22Rv1 (cell line): ENCODE measurements at regions not wholly inside any gene's neighbourhood (a gene's known extent, or its start where the extent isn't known, plus 50 kb on each side); places are given as distances from the start of the nearest gene placed in this dataset.
A peak's percentile ranks its signal among the peaks of the same experiment; 100 is the strongest.

Experiments
- H3K27ac ChIP-seq: fragments of 450-650 bp; 2 replicates; pipeline ENCODE4 v1.5.1; 2017
- ZFX ChIP-seq: fragments of 450-650 bp; IDR thresholded peaks from 2 replicates; pipeline ENCODE4 v1.6.1; 2017; ENCODE audit warnings: antibody characterized with exemption, borderline replicate concordance
- TF ChIP-seq, protein P1 (sequence below): fragments of 450-650 bp; IDR thresholded peaks from 2 replicates; pipeline ENCODE4 v1.5.1; 2017; ENCODE audit warnings: mild to moderate bottlenecking

DNA sequence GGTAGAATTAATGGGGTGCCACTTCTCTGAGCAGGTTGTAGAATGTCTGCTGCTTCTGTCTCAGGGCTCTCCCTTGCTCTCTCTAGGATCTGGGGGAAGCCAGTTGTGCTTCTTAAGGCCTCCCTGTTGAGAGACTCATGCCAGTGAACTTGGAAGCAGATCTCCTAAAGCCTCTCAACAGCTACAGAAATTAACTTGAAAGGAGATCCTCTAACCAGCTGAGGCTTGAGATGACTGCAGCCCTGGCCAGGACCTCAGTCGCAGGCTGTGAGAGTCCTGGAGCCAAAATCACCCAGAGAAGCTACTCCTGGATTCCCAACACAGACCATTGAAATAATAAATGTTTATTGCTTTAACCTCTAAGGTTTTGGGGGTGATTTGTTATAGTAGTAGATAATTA is 180.2 kb upstream of the MARCKS start:
- TF ChIP-seq, protein P1, sequence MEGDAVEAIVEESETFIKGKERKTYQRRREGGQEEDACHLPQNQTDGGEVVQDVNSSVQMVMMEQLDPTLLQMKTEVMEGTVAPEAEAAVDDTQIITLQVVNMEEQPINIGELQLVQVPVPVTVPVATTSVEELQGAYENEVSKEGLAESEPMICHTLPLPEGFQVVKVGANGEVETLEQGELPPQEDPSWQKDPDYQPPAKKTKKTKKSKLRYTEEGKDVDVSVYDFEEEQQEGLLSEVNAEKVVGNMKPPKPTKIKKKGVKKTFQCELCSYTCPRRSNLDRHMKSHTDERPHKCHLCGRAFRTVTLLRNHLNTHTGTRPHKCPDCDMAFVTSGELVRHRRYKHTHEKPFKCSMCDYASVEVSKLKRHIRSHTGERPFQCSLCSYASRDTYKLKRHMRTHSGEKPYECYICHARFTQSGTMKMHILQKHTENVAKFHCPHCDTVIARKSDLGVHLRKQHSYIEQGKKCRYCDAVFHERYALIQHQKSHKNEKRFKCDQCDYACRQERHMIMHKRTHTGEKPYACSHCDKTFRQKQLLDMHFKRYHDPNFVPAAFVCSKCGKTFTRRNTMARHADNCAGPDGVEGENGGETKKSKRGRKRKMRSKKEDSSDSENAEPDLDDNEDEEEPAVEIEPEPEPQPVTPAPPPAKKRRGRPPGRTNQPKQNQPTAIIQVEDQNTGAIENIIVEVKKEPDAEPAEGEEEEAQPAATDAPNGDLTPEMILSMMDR: no peak
- TF ChIP-seq ZFX: no peak
- H3K27ac ChIP-seq: no peak overlapping the region

DNA sequence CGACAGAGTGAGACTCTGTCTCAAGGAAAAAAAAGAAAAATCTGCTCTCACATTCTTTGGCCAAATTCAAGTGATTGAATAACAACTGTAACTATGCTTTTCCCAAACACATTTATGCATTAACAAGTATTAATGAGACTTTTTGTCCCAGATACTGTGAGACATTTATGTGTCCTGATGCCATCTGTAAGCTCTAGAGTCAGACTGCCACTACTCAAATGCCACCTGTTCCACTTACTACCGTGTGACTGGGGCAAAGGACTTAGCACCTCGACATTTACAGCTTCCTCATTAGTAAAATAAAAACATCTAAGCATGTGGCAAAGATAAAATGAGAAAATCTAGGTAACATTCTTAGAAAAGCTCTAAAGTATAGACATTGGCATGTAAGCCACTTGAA is 178.1 kb upstream of the MARCKS start:
- H3K27ac ChIP-seq: peak overlapping the region; percentile 50
- TF ChIP-seq, protein P1: no peak
- TF ChIP-seq ZFX: no peak

DNA sequence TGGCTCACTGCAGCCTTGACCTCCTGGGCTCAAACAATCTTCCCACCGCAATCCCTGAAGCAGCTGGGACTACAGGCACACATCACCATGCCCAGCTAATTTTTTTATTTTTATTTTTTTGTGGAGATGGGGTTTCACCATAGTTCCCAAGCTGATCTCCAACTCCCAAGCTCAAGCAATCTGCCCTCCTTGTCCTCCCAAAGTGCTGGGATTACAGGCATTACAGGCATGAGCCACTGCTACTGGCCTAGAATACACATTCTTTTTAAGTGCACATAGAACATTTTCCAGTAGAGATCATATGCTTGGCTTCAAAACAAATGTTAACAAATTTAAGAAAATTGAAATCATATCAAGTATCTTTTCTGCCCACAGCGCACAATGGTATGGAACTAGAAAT is 176.8 kb upstream of the MARCKS start:
- TF ChIP-seq ZFX: no peak
- TF ChIP-seq, protein P1: no peak
- H3K27ac ChIP-seq: peak overlapping the region; percentile 50

DNA sequence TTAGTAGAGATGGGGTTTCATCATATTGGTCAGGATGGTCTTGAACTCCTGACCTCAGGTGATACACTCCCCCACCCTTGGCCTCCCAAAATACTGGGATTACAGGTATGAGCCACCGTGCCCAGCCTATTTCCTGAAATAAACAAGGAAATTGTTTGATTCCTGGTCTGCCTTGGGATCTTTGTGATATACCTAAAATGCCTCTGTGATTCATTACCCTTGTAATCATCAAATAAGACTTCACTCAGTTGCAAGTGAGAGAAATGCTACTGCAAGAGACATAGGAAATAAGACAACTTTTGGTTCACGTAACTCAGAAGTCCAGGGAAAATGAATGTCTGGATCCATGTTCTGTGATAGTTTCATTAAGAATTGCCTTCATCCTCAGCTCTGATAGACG is 173.2 kb upstream of the MARCKS start:
- TF ChIP-seq, protein P1: no peak
- no peak for TF ChIP-seq ZFX
- H3K27ac ChIP-seq: peak overlapping the region; percentile 76

DNA sequence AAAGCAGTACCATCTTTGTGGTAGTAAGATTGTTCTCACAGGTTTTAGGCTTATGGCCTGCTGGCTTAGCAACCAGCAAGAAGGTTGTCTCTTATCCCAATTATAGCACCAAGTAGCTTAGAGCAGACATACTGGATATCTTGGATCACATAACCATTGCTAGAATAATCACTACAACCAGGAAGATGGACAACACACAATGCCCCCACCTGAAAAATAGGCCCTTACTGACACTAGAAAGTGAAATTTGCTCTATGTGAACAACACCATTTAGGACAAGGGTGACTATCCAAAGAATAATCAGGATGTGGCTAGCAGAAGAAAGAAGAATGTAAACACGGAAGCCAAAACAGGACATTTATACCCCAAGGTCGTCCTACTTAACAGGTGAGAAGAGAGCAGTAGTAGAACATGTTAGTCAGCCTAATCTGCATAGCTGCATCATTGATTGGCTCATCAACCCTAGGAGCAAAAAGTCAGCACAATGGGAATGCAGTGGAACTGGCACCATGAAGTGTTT is 172.7 kb upstream of the MARCKS start:
- H3K27ac ChIP-seq: peak overlapping the region; percentile 76
- no peak for TF ChIP-seq ZFX
- TF ChIP-seq, protein P1: no peak

DNA sequence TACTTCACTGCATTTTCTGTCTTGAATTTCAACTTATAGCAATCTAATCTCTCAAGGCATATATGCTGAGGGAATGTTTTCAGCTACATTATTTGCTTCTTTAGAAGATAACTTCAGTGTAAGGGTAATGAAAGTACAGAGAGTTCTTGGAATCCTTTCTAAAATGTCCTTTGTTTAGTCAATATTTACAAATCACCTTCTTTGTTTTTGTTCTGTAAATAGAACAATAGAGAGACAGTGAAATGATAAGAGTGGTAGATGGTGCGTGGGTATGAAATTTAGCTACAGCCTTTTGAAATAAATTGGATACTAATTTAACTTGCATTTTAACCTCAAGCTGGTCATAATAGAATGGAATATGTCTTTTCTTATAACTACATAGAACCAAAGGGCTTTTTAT is 171.1 kb upstream of the MARCKS start:
- H3K27ac ChIP-seq: peak overlapping the region; percentile 76
- TF ChIP-seq ZFX: no peak
- TF ChIP-seq, protein P1: no peak

DNA sequence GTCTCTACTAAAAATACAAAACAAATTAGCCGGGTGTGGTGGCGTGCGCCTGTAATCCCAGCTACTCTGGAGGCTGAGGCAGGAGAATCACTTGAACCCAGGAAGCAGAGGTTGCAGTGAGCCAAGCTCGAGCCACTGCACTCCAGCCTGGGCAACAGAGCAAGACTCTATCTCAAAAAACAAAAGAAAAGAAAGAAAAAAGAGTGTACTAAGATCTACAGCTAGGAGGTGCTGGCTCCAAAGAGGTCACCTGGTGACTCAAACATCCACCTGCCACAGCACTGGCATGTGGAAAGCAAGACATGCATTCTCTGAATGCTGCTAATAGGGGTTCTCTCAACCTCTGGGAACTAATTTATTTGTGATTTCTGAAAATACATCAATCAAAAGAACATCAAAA is 167.5 kb upstream of the MARCKS start:
- peak overlapping the region; percentile 50; the same call in 1 of the 2 replicates for H3K27ac ChIP-seq
- TF ChIP-seq, protein P1: peak; percentile 44
